ENCODE measurements at regions not wholly inside any gene's neighbourhood (a gene's known extent, or its start where the extent isn't known, plus 50 kb on each side); places are given as distances from the start of the nearest gene placed in this dataset.

GRCh38 chr9:75238311-75238976, 150.1 kb downstream of the OSTF1 start:
- Mint-ChIP-seq H3K36me3 (no peaks in the 10 kb centered on the region), H3K27me3 (ENCODE audit: low read depth in 2 of 2) (no peaks in the 10 kb centered on the region), H3K27ac (no peak overlapping the region), H3K4me1 (no peaks in the 10 kb centered on the region), H3K9me3 (no peaks in the 10 kb centered on the region), H3K4me3 (no peak overlapping the region)
- TF ChIP-seq, protein P1, sequence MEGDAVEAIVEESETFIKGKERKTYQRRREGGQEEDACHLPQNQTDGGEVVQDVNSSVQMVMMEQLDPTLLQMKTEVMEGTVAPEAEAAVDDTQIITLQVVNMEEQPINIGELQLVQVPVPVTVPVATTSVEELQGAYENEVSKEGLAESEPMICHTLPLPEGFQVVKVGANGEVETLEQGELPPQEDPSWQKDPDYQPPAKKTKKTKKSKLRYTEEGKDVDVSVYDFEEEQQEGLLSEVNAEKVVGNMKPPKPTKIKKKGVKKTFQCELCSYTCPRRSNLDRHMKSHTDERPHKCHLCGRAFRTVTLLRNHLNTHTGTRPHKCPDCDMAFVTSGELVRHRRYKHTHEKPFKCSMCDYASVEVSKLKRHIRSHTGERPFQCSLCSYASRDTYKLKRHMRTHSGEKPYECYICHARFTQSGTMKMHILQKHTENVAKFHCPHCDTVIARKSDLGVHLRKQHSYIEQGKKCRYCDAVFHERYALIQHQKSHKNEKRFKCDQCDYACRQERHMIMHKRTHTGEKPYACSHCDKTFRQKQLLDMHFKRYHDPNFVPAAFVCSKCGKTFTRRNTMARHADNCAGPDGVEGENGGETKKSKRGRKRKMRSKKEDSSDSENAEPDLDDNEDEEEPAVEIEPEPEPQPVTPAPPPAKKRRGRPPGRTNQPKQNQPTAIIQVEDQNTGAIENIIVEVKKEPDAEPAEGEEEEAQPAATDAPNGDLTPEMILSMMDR (IDR thresholded peaks at IDR 0.05) = peak; percentile 66
- DNase-seq (peak; percentile 26 to 75), ATAC-seq (peak; percentile 78 to 99 (median 97))
- H3K9me3 ChIP-seq (ENCODE audit: control insufficient read depth, insufficient read depth, low read length) = no peaks in the 10 kb centered on the region
- intact Hi-C loops (cut with micrococcal nuclease) = loop anchor here (1.0 to 2.0 kb wide), 4 partner anchors 37 to 464 kb away; no protein-coding TSS in a partner anchor
- 70% methylated on average over 10 of the region's 11 CpGs for WGBS (ENCODE audit: insufficient coverage)
- H3K4me1 ChIP-seq (ENCODE audit: control insufficient read depth, insufficient read depth, low read length) = no peaks in the 10 kb centered on the region
- no peak overlapping the region for H3K27ac ChIP-seq (ENCODE audit: low read length)
- H3K27me3 ChIP-seq (ENCODE audit: control insufficient read depth, insufficient read depth, low read length) = no peaks in the 10 kb centered on the region
- H3K36me3 ChIP-seq (ENCODE audit: control insufficient read depth, insufficient read depth, low read length) = no peaks in the 10 kb centered on the region
- H3K4me3 ChIP-seq (ENCODE audit: low read length) = no peak overlapping the region

DNA sequence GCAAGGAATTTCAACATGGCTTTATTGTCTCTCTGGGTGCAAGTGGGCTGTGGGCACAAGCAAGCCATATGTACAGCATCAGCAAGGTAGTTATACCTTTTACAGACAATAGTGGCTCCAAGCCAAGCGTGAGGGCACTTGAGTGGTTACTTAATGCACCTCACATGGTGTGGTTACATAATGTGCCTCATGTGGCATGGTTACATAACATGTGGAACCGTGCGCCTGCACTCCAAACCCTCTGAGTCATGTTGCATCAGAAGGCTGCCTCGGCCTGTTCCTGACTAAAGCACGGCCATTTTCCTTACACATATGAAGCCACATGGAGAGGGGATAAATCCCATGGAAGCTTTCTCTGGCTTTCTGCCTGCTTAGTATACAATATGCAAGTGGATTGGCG, 150.9 kb downstream of the OSTF1 start:
- Mint-ChIP-seq H3K4me1 (no peaks in the 10 kb centered on the region), H3K9me3 (no peaks in the 10 kb centered on the region), H3K4me3 (no peak overlapping the region), H3K36me3 (no peaks in the 10 kb centered on the region), H3K27ac (no peak overlapping the region), H3K27me3 (ENCODE audit: low read depth in 2 of 2) (no peaks in the 10 kb centered on the region)
- Histone ChIP-seq H3K4me1 (ENCODE audit: control insufficient read depth, insufficient read depth, low read length) (no peaks in the 10 kb centered on the region), H3K9me3 (ENCODE audit: control insufficient read depth, insufficient read depth, low read length) (no peaks in the 10 kb centered on the region), H3K36me3 (ENCODE audit: control insufficient read depth, insufficient read depth, low read length) (no peaks in the 10 kb centered on the region), H3K27ac (ENCODE audit: low read length) (no peak overlapping the region), H3K4me3 (ENCODE audit: low read length) (no peak overlapping the region), H3K27me3 (ENCODE audit: control insufficient read depth, insufficient read depth, low read length) (no peaks in the 10 kb centered on the region)
- TF ChIP-seq, protein P1 (IDR thresholded peaks at IDR 0.05) = no peak
- intact Hi-C loops (cut with micrococcal nuclease) = loop anchor here (2.0 kb wide), 1 partner anchor 52 kb away; no protein-coding TSS in a partner anchor
- ATAC-seq (no peak), DNase-seq (peak in 1 of 2 donors; percentile 5)
- 65% methylated on average over 6 of the region's 6 CpGs for WGBS (ENCODE audit: insufficient coverage)

DNA sequence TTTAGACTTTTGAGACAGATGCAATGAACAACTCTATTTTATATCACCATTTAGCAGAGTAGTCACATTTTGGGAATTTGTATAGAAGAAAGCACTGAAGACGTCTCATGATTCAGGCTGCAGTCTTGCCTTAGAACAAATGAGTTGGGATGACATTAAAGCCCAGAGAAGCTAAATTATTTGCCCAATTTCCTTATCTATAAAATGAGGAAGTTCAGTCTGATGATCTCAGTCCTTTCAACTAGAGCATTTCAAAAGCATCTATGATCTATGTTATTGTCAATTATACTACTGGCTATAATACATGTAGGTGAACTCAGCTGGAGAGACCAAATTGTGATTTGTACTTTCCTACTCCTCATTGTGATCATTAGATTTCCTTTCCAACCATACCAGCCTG, 154.1 kb downstream of the OSTF1 start:
- WGBS (ENCODE audit: insufficient coverage) = no CpG with 5 or more reads among the region's 1 CpG
- DNase-seq = no peak
- Mint-ChIP-seq H3K9me3 (peaks cover 2 to 10% of the 10 kb centered on the region in 2 donors), H3K4me3 (no peak overlapping the region), H3K27me3 (ENCODE audit: low read depth in 2 of 2) (no peaks in the 10 kb centered on the region), H3K4me1 (no peaks in the 10 kb centered on the region), H3K27ac (no peak overlapping the region), H3K36me3 (peaks cover 14% of the 10 kb centered on the region)
- intact Hi-C loops (cut with micrococcal nuclease) = no loop called here
- TF ChIP-seq, protein P1 (IDR thresholded peaks at IDR 0.05) = no peak
- H3K27me3 ChIP-seq (ENCODE audit: control insufficient read depth, insufficient read depth, low read length) = no peaks in the 10 kb centered on the region
- no peak overlapping the region for H3K4me3 ChIP-seq (ENCODE audit: low read length)
- peaks cover 5% of the 10 kb centered on the region for H3K9me3 ChIP-seq (ENCODE audit: control insufficient read depth, insufficient read depth, low read length)
- H3K36me3 ChIP-seq (ENCODE audit: control insufficient read depth, insufficient read depth, low read length) = no peaks in the 10 kb centered on the region
- no peaks in the 10 kb centered on the region for H3K4me1 ChIP-seq (ENCODE audit: control insufficient read depth, insufficient read depth, low read length)
- H3K27ac ChIP-seq (ENCODE audit: low read length) = no peak overlapping the region
- no peak for ATAC-seq

DNA sequence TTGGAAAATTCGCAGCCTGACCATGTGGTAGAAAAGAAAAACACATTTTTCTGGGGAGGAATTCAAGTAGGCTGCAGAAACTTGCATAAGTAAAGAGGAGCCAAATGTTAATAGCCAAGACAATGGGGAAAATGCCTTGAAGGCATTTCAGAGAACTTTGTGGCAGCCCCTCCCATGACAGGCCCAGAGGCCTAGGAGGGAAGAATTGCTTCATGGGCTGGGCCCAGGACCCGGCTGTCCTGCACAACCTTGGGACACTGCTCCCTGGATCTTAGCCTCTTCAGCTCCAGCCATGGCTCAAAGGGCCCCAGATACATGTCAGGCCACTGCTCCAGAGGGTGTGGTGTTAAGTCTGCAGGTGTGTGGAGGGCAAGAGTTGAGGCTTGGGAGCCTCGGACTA, 158.6 kb downstream of the OSTF1 start:
- ATAC-seq (no peak), DNase-seq (no peak)
- 92% methylated on average over 3 of the region's 3 CpGs for WGBS (ENCODE audit: insufficient coverage)
- TF ChIP-seq, protein P1 (IDR thresholded peaks at IDR 0.05) = no peak
- intact Hi-C loops (cut with micrococcal nuclease) = no loop called here
- no peaks in the 10 kb centered on the region for H3K4me1 Mint-ChIP-seq
- H3K4me1 ChIP-seq (ENCODE audit: control insufficient read depth, insufficient read depth, low read length) = no peaks in the 10 kb centered on the region
- no peaks in the 10 kb centered on the region for H3K27me3 Mint-ChIP-seq (ENCODE audit: low read depth in 2 of 2)
- H3K27me3 ChIP-seq (ENCODE audit: control insufficient read depth, insufficient read depth, low read length) = no peaks in the 10 kb centered on the region
- no peak overlapping the region for H3K4me3 Mint-ChIP-seq
- H3K9me3 ChIP-seq (ENCODE audit: control insufficient read depth, insufficient read depth, low read length) = peaks cover 5% of the 10 kb centered on the region
- H3K36me3 Mint-ChIP-seq = peaks cover 47% of the 10 kb centered on the region
- peaks cover 8 to 24% of the 10 kb centered on the region in 2 donors for H3K9me3 Mint-ChIP-seq
- no peak overlapping the region for H3K4me3 ChIP-seq (ENCODE audit: low read length)
- no peak overlapping the region for H3K27ac Mint-ChIP-seq
- no peak overlapping the region for H3K27ac ChIP-seq (ENCODE audit: low read length)
- H3K36me3 ChIP-seq (ENCODE audit: control insufficient read depth, insufficient read depth, low read length) = no peaks in the 10 kb centered on the region

Data from natural killer cell (primary cell).